SK-N-SH (cell line): ENCODE measurements at regions not wholly inside any gene's neighbourhood (a gene's known extent, or its start where the extent isn't known, plus 50 kb on each side); places are given as distances from the start of the nearest gene placed in this dataset.
"Not testable (repeated sequence)": the region's sequence is repeated elsewhere in the genome, so short reads cannot be mapped to it uniquely, and the experiment has no call there.

Source experiments
- CTCF ChIA-PET: fragments of 300-600, 350-600 bp; formaldehyde crosslinking; extraction: SDS; loops from one replicate; lab custom pipeline; 2021; lab: Yijun Ruan, JAX
- POLR2A ChIA-PET: fragments of 350-600 bp; sonication (Branson Sonifier 250); formaldehyde crosslinking; extraction: SDS; loops from one replicate; lab custom pipeline; 2020; ENCODE audit warnings: antibody characterized with exemption, inconsistent platforms; lab: Yijun Ruan, JAX
- DNase-seq: peaks from one replicate; pipeline ENCODE4 v3.0.0; 2012
- H2AFZ ChIP-seq: fragments of 200-600 bp; sonication (generic); 2 replicates; pipeline ENCODE4 v1.8.1; 2016; ENCODE audit warnings: antibody characterized with exemption, mild to moderate bottlenecking, low read depth
- H3F3A ChIP-seq: fragments of 200-600 bp; sonication (generic); replicated peaks from 2 replicates; pipeline ENCODE3; 2016; ENCODE audit warnings: antibody characterized with exemption, mild to moderate bottlenecking; ENCODE audit not compliant: insufficient read depth
- H3K27ac ChIP-seq, 2 experiments: fragments of 200-500 bp in 1 of 2; fragments of 200-600 bp in 1 of 2; sonication (Bioruptor generic) in 1 of 2; sonication (generic), shearing (Covaris generic) in 1 of 2; 2 replicates each; pipeline versions ENCODE4 v1.5.1 to v1.6.1; 2014 to 2016; ENCODE audit warnings: low read depth in 2 of 2, inconsistent platforms in 1 of 2, low read length in 1 of 2, mild to moderate bottlenecking in 1 of 2, mixed read lengths in 1 of 2
- H3K27me3 ChIP-seq: fragments of 200-600 bp; sonication (generic), shearing (Covaris generic); 2 replicates; pipeline ENCODE4 v1.6.1; 2016; ENCODE audit warnings: mixed run types; ENCODE audit not compliant: insufficient read depth
- H3K36me3 ChIP-seq, 2 experiments: fragments of 200-500 bp in 1 of 2; fragments of 200-600 bp in 1 of 2; sonication (Bioruptor generic) in 1 of 2; sonication (generic) in 1 of 2; replicated peaks in 1 of 2; 2 replicates each; pipeline versions ENCODE3 to v1.5.1; 2014 to 2016; ENCODE audit warnings: low read length in 1 of 2, mild to moderate bottlenecking in 1 of 2; ENCODE audit not compliant: insufficient read depth in 2 of 2, control insufficient read depth in 1 of 2
- H3K4me1 ChIP-seq, 2 experiments: fragments of 200-500 bp in 1 of 2; fragments of 200-600 bp in 1 of 2; sonication (Bioruptor generic) in 1 of 2; sonication (generic), shearing (Covaris generic) in 1 of 2; 2 replicates each; pipeline versions ENCODE4 v1.5.1 to v1.6.1; 2014 to 2016; ENCODE audit warnings: low read depth in 1 of 2, low read length in 1 of 2, mixed run types in 1 of 2; ENCODE audit not compliant: insufficient read depth in 2 of 2, control insufficient read depth in 1 of 2
- H3K4me2 ChIP-seq: fragments of 200-600 bp; sonication (generic), shearing (Covaris generic); 2 replicates; pipeline ENCODE4 v1.6.1; 2017; ENCODE audit warnings: mixed run types
- H3K4me3 ChIP-seq, 2 experiments: fragments of 200-500 bp in 1 of 2; fragments of 200-600 bp in 1 of 2; sonication (Bioruptor generic) in 1 of 2; sonication (generic), shearing (Covaris generic) in 1 of 2; 2 replicates each; pipeline versions ENCODE4 v1.5.1 to v1.8.1; 2014 to 2016; ENCODE audit warnings: low read depth in 2 of 2, inconsistent platforms in 1 of 2, low read length in 1 of 2, mild to moderate bottlenecking in 1 of 2, mixed read lengths in 1 of 2, moderate library complexity in 1 of 2
- H3K79me2 ChIP-seq: fragments of 200-600 bp; sonication (generic); 2 replicates; pipeline ENCODE4 v1.8.1; 2017; ENCODE audit warnings: mild to moderate bottlenecking; ENCODE audit not compliant: insufficient read depth
- H3K9ac ChIP-seq: fragments of 200-600 bp; sonication (generic); 2 replicates; pipeline ENCODE4 v1.6.1; 2017; ENCODE audit warnings: mixed run types
- H3K9me2 ChIP-seq: fragments of 200-600 bp; sonication (generic); 2 replicates; pipeline ENCODE4 v1.6.1; 2017; ENCODE audit warnings: mixed run types
- H3K9me3 ChIP-seq: fragments of 200-600 bp; sonication (generic); 2 replicates; pipeline ENCODE4 v1.6.1; 2017; ENCODE audit warnings: mixed run types, mild to moderate bottlenecking, moderate library complexity
- H4K20me1 ChIP-seq: fragments of 200-600 bp; sonication (generic); 2 replicates; pipeline ENCODE4 v1.6.1; 2017; ENCODE audit warnings: mild to moderate bottlenecking, mixed run types; ENCODE audit not compliant: insufficient read depth
- CHD2 ChIP-seq: fragments of 150-350 bp; IDR thresholded peaks from 2 replicates; pipeline ENCODE4 v1.6.1; 2018; ENCODE audit warnings: low read length; ENCODE audit not compliant: partially characterized antibody
- ELF1 ChIP-seq: IDR thresholded peaks from 2 replicates; pipeline ENCODE4 v1.4.0; 2012
- FOXM1 ChIP-seq: IDR thresholded peaks from 2 replicates; pipeline ENCODE4 v1.4.0; 2012; ENCODE audit warnings: low read depth, mild to moderate bottlenecking
- GABPA ChIP-seq: IDR thresholded peaks from 2 replicates; pipeline ENCODE4 v1.4.0; 2012; ENCODE audit warnings: low read depth, mild to moderate bottlenecking
- GATA2 ChIP-seq: sonication (generic); formaldehyde crosslinking; IDR thresholded peaks from 2 replicates; pipeline ENCODE4 v1.5.0; 2020; ENCODE audit warnings: mild to moderate bottlenecking, missing genetic modification reagents
- JUND ChIP-seq: IDR thresholded peaks from 2 replicates; pipeline ENCODE4 v1.4.0; 2012
- MXI1 ChIP-seq: IDR thresholded peaks from 2 replicates; pipeline ENCODE4 v1.6.1; 2012; ENCODE audit warnings: mild to moderate bottlenecking, low read depth, low read length, improper control_type of control experiment
- NRF1 ChIP-seq: IDR thresholded peaks from 2 replicates; pipeline ENCODE4 v1.6.1; 2012; ENCODE audit warnings: low read depth, mild to moderate bottlenecking, low read length
- RXRA ChIP-seq: IDR thresholded peaks from 2 replicates; pipeline ENCODE4 v1.4.0; 2012; ENCODE audit warnings: low read depth, mild to moderate bottlenecking, borderline replicate concordance
- SIN3A ChIP-seq: IDR thresholded peaks from 2 replicates; pipeline ENCODE4 v1.6.1; 2012; ENCODE audit warnings: low read depth, mild to moderate bottlenecking, low read length, moderate library complexity, borderline replicate concordance
- TAF1 ChIP-seq: IDR thresholded peaks from 2 replicates; pipeline ENCODE4 v1.6.1; 2012; ENCODE audit warnings: low read depth, mild to moderate bottlenecking, low read length, moderate library complexity, borderline replicate concordance
- TCF12 ChIP-seq: IDR thresholded peaks from 2 replicates; pipeline ENCODE4 v1.4.0; 2012
- YY1 ChIP-seq: IDR thresholded peaks from 2 replicates; pipeline ENCODE4 v1.4.0; 2012; ENCODE audit warnings: low read depth, mild to moderate bottlenecking
- WGBS: methylation state at CpG from one replicate; pipeline ENCODE4 v1.1.6; 2017; ENCODE audit warnings: low lambda C conversion rate; 5-methylcytosine and 5-hydroxymethylcytosine counted together
- TF ChIP-seq, protein P1 (sequence below): fragments of 150-350 bp; IDR thresholded peaks from 2 replicates; pipeline ENCODE4 v1.6.1; 2016; ENCODE audit warnings: mild to moderate bottlenecking, low read depth, low read length
- TF ChIP-seq, protein P2 (sequence below): IDR thresholded peaks from 2 replicates; pipeline ENCODE4 v1.4.0; 2012; ENCODE audit warnings: low read depth
- TF ChIP-seq, protein P3 (sequence below): IDR thresholded peaks from 2 replicates; pipeline ENCODE4; 2012
- TF ChIP-seq, protein P4 (sequence below): IDR thresholded peaks from 2 replicates; pipeline ENCODE4 v1.4.0; 2012; ENCODE audit warnings: low read depth, borderline replicate concordance
- TF ChIP-seq, protein P5 (sequence below): IDR thresholded peaks from 2 replicates; pipeline ENCODE4 v1.4.0; 2012; ENCODE audit warnings: low read depth, borderline replicate concordance
- TF ChIP-seq, protein P6 (sequence below): fragments of 150-350 bp; IDR thresholded peaks from 2 replicates; pipeline ENCODE4 v1.6.1; 2017; ENCODE audit warnings: antibody characterized with exemption, low read length, low read depth, borderline replicate concordance

DNA sequence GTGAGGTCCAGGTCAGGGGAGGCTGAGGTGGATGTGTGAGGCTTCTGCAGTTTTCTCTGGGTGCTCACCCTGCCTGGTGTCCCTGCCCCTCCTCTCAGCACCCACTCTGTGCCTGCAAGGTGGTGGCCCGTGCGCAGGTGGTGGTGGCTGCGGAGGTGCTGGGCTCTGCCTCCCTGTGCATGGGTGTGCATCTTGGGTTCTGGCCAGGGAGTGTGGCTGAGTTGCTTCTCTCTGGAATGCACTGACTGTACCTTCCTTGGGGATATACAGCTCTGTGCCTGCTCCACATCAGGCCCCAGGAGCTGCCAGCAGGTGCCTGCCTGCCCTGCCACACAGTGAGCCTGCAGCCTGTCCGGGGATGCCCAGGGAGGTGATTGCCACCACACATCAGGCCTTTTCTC, 360.4 kb downstream of the TMEM121 start:
- H4K20me1 ChIP-seq, H3F3A ChIP-seq, H3K9me2 ChIP-seq, POLR2A ChIA-PET, H3K4me3 ChIP-seq, CTCF ChIA-PET, DNase-seq, H3K4me2 ChIP-seq, H3K9ac ChIP-seq, H3K27ac ChIP-seq, H2AFZ ChIP-seq, H3K36me3 ChIP-seq, H3K27me3 ChIP-seq, H3K79me2 ChIP-seq, H3K9me3 ChIP-seq: not testable (repeated sequence)
- 59% methylated on average over 4 of the region's 4 CpGs for WGBS
- H3K4me1 ChIP-seq, result peaks cover 0 to 45% of the 10 kb centered on the region in 2 experiments; a peak in 1 of 4 replicates

DNA sequence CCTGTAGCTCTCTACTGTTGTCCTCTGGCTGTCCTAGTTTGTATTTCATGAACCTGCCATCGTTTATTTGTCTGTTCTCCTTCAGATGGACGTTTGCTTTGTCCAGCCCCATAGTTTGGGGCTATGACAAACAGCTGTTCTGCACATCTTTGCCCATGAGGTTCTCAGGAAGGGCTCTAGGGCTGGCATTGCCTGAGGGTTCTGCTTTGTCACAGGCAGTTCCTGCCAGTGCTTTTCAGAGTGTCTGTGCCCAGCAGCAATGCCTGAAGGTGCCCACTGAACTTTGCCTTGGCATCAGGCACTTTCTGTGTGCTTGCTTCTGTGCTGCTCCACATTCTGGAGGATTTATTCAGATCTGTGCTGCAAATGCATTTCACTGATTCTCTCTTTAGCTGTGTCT, 361.3 kb downstream of the TMEM121 start:
- Histone ChIP-seq H3K79me2 (no peaks in the 10 kb centered on the region), H3K9me3 (no peaks in the 10 kb centered on the region), H3K27me3 (no peaks in the 10 kb centered on the region), H3K4me1 (peaks cover 0 to 43% of the 10 kb centered on the region in 2 experiments; a peak in 1 of 4 replicates), H3K4me2 (no peak overlapping the region), H3K36me3 (no peaks in the 10 kb centered on the region), H3F3A (no peaks in the 10 kb centered on the region), H4K20me1 (no peaks in the 10 kb centered on the region), H3K27ac (no peak overlapping the region), H2AFZ (no peak overlapping the region), H3K9ac (no peak overlapping the region), H3K4me3 (no peak overlapping the region), H3K9me2 (no peaks in the 10 kb centered on the region)
- TF ChIP-seq, protein P1, sequence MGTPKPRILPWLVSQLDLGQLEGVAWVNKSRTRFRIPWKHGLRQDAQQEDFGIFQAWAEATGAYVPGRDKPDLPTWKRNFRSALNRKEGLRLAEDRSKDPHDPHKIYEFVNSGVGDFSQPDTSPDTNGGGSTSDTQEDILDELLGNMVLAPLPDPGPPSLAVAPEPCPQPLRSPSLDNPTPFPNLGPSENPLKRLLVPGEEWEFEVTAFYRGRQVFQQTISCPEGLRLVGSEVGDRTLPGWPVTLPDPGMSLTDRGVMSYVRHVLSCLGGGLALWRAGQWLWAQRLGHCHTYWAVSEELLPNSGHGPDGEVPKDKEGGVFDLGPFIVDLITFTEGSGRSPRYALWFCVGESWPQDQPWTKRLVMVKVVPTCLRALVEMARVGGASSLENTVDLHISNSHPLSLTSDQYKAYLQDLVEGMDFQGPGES, result no peak
- TF ChIP-seq TCF12 (no peak), GABPA (no peak), SIN3A (no peak), ELF1 (no peak), MXI1 (no peak), FOXM1 (no peak), TAF1 (no peak), GATA2 (CRISPR knock-in tag) (no peak), JUND (no peak)
- TF ChIP-seq, protein P2, sequence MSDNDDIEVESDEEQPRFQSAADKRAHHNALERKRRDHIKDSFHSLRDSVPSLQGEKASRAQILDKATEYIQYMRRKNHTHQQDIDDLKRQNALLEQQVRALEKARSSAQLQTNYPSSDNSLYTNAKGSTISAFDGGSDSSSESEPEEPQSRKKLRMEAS, result no peak
- TF ChIP-seq, protein P3, sequence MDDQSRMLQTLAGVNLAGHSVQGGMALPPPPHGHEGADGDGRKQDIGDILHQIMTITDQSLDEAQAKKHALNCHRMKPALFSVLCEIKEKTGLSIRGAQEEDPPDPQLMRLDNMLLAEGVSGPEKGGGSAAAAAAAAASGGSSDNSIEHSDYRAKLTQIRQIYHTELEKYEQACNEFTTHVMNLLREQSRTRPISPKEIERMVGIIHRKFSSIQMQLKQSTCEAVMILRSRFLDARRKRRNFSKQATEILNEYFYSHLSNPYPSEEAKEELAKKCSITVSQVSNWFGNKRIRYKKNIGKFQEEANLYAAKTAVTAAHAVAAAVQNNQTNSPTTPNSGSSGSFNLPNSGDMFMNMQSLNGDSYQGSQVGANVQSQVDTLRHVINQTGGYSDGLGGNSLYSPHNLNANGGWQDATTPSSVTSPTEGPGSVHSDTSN, result no peak
- WGBS, result 0% methylated on average over 2 of the region's 2 CpGs
- POLR2A ChIA-PET, result no interaction called here
- CTCF ChIA-PET, result no interaction called here
- no peak for DNase-seq

DNA sequence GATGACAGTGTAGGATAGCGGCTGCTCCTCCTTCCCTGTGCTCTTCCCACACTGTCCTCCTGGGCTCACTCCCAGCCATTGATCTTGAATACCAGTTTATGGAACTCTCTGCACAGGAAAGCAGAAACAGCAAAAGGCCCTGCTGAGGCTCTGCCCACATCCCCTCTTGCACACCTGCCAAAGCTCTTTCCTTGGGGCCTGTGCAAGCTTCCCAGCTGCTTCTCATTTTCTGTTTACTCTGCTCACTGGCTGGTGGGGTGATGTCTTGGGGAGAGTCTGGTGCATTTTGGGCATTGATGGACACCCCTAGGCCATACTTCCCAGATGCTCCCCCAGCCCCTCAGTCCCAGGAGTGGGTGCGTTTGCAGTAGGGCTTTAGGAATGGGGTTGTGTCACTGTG, 361.8 kb downstream of the TMEM121 start:
- H4K20me1 ChIP-seq, result no peaks in the 10 kb centered on the region
- H3K27ac ChIP-seq, result no peak overlapping the region
- H3K4me2 ChIP-seq, result no peak overlapping the region
- WGBS, result 18% methylated on average over 2 of the region's 2 CpGs
- no peak overlapping the region for H2AFZ ChIP-seq
- no peak for DNase-seq
- H3K4me1 ChIP-seq, result peaks cover 0 to 39% of the 10 kb centered on the region in 2 experiments; a peak in 1 of 4 replicates
- H3K9me3 ChIP-seq, result no peaks in the 10 kb centered on the region
- no peaks in the 10 kb centered on the region for H3K9me2 ChIP-seq
- H3K4me3 ChIP-seq, result no peak overlapping the region
- no peaks in the 10 kb centered on the region for H3F3A ChIP-seq
- ChIA-PET CTCF (no interaction called here), POLR2A (no interaction called here)
- no peak overlapping the region for H3K9ac ChIP-seq
- H3K79me2 ChIP-seq, result no peaks in the 10 kb centered on the region
- no peaks in the 10 kb centered on the region for H3K36me3 ChIP-seq
- H3K27me3 ChIP-seq, result no peaks in the 10 kb centered on the region
- TF ChIP-seq GABPA (no peak), YY1 (no peak), NRF1 (no peak), RXRA (no peak), ELF1 (no peak), MXI1 (no peak), CHD2 (no peak)
- TF ChIP-seq, protein P4, sequence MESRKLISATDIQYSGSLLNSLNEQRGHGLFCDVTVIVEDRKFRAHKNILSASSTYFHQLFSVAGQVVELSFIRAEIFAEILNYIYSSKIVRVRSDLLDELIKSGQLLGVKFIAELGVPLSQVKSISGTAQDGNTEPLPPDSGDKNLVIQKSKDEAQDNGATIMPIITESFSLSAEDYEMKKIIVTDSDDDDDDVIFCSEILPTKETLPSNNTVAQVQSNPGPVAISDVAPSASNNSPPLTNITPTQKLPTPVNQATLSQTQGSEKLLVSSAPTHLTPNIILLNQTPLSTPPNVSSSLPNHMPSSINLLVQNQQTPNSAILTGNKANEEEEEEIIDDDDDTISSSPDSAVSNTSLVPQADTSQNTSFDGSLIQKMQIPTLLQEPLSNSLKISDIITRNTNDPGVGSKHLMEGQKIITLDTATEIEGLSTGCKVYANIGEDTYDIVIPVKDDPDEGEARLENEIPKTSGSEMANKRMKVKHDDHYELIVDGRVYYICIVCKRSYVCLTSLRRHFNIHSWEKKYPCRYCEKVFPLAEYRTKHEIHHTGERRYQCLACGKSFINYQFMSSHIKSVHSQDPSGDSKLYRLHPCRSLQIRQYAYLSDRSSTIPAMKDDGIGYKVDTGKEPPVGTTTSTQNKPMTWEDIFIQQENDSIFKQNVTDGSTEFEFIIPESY, result no peak
- TF ChIP-seq, protein P5, sequence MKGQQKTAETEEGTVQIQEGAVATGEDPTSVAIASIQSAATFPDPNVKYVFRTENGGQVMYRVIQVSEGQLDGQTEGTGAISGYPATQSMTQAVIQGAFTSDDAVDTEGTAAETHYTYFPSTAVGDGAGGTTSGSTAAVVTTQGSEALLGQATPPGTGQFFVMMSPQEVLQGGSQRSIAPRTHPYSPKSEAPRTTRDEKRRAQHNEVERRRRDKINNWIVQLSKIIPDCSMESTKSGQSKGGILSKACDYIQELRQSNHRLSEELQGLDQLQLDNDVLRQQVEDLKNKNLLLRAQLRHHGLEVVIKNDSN, result no peak
- TF ChIP-seq, protein P6, sequence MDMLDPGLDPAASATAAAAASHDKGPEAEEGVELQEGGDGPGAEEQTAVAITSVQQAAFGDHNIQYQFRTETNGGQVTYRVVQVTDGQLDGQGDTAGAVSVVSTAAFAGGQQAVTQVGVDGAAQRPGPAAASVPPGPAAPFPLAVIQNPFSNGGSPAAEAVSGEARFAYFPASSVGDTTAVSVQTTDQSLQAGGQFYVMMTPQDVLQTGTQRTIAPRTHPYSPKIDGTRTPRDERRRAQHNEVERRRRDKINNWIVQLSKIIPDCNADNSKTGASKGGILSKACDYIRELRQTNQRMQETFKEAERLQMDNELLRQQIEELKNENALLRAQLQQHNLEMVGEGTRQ, result no peak
